Fibroblast of skin of right biceps (primary cell): ENCODE measurements at regions not wholly inside any gene's neighbourhood (a gene's known extent, or its start where the extent isn't known, plus 50 kb on each side); places are given as distances from the start of the nearest gene placed in this dataset.
"Not testable (repeated sequence)": the region's sequence is repeated elsewhere in the genome, so short reads cannot be mapped to it uniquely, and the experiment has no call there.

ENCODE experiments used
- DNase-seq: peaks from one replicate; pipeline ENCODE4 v3.0.0-alpha.2; 2013

DNA sequence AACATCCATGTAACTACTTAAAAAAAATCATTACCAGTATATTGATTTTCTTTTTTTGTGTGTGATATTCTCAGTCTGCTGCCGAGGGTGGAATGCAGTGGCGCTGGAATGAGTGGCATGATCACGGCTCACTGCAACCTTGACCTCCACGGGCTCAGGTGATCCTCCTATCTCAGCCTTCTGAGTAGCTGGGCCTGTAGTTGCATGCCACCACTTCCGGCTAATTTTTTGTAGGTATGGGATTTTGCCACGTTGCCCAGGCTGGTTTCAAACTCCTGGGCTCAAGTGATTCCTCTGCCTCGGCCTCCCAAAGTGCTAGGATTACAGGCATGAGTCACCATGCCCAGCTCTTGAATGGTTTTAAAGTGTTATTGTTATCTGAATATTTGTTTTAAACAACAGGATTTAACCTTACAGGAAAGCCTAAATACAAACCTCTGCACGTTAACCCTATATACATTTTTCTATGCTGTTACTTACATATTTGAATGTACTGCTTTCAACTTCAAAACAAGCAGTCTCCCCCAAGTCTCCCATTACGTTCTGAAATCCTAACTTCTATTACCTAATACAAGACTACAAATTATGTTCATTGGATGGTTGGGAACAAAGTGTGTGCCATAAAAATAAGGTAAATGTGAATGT, 61.7 kb downstream of the KPNA2 start:
- DNase-seq, result no peak

DNA sequence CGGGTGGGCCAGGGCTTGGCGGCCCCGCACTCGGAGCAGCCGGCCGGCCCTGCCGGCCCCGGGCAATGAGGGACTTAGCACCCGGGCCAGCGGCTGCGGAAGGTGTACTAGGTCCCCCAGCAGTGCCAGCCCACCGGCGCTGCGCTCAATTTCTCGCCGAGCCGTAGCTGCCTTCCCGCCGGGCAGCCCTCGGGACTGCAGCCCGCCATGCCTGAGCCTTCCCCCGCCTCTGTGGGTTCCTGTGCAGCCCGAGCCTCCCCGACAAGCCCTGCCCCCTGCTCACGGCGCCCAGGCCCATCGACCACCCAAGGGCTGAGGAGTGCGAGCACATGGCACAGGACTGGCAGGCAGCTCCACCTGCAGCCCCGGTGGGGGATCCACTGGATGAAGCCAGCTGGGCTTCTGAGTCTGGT, 63.8 kb downstream of the KPNA2 start:
- DNase-seq, result not testable (repeated sequence)

- DNase-seq, result no peak
These were observed 64.6 kb downstream of the KPNA2 start for GRCh38 chr17:68100000-68100641.

DNA sequence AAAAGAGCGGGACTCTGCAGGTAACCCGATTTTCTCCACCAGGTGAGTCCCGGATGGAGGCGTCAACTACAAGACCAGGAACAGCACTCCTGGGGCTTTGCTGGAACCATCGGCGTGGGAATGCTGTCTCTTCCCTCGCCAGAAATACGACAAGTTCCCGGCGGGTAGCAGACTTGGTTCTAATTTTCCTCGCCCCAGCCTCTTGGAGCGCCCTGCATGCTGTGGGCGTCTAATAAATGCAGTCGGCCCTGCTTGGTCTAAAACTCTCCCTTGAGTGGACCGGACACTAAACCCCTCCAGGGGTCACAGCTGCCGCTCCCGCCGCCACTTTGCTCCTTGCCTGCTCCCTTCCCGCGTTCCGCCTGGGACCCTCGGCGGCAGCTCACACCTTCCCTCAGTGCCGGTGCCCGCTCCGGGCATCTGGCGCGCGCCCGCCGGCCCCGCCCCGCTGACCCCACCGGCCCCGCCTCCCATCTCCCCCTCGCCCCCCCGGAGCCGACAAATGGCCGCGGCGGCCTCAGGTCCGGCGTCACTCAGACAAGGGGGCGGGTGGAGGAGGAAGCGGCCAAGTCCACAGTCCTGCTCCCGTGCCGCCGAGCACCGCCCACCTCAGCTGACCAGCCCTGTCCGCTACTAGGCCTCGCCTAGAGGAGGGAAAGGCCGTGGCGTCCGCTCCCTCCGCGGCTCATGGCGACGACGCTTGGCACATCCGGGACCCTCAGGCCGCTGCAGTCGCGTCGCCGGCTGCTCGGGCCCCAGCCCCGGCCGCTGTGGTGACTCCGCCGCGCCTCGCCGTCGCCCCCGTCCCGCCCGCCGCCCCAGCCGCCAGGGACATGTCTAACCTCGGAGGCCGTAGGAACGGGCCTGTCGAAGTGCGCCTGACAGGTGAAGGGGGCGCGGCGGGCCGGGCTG, 65.8 kb downstream of the KPNA2 start:
- peak; percentile 80 for DNase-seq

- no peak for DNase-seq
These were observed 66.4 kb downstream of the KPNA2 start for GRCh38 chr17:68101987-68102314.

- DNase-seq, result no peak
These were observed 66.8 kb downstream of the KPNA2 start for GRCh38 chr17:68102318-68102758.

- peak; percentile 12 for DNase-seq
These were observed 67.6 kb downstream of the KPNA2 start for GRCh38 chr17:68103148-68103547.

- DNase-seq, result no peak
These were observed 70.5 kb downstream of the KPNA2 start for GRCh38 chr17:68106085-68106484.

- no peak for DNase-seq
These were observed 71.8 kb downstream of the KPNA2 start for GRCh38 chr17:68107373-68107772.

DNA sequence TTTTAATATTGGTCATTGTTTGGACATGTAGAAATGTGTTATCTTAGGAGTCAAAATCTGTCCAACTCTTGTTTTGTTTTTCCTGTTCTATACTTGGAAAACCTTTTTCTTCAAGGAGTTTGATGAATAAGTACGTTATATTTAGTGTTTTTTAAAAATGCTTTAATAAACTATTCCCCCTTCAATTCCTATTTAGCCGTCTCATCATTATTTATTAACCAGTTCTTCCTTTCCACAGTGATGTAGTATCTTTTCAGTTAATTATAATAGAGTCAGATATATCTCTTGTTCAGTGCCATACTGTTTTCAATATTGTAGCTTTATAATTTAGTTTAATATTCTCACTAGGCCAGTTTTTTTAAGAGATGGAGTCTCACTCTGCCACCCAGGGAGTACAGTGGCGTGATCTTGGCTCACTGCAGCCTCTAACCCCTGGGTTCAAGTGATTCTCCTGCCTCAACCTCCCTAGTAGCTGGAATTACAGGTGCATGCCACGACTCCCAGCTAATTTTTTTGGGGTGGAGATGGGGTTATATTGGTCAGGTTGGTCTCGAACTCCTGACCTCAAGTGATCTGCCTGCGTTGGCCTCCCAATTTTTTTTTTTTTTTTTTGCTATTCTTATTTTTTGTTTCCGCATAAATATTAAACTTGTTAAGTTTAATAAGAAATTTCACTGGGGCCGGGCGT, 72.9 kb downstream of the KPNA2 start:
- no peak for DNase-seq

- not testable (repeated sequence) for DNase-seq
These were observed 73.9 kb downstream of the KPNA2 start for GRCh38 chr17:68109404-68109803.

- DNase-seq, result not testable (repeated sequence)
These were observed 80.7 kb downstream of the KPNA2 start for GRCh38 chr17:68116211-68116610.

DNA sequence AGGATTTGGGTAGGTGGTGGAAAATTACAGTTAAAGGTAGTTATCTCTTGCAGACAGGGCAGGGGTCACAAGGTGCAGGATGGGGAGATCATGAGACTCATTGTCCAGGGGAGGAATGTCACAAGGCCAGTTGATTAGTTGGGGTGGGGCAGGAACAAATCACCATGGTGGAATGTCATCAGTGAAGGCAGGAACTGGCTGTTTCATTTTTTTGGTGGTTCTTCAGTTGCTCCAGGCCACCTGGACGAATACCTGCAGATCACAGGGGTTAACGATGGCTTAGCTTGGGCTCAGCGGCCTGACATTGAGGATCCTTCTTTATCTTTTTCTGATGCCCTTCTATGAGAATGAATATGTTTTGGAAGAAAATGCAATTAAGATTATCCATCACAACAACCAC, 87.1 kb downstream of the KPNA2 start:
- no peak for DNase-seq

DNA sequence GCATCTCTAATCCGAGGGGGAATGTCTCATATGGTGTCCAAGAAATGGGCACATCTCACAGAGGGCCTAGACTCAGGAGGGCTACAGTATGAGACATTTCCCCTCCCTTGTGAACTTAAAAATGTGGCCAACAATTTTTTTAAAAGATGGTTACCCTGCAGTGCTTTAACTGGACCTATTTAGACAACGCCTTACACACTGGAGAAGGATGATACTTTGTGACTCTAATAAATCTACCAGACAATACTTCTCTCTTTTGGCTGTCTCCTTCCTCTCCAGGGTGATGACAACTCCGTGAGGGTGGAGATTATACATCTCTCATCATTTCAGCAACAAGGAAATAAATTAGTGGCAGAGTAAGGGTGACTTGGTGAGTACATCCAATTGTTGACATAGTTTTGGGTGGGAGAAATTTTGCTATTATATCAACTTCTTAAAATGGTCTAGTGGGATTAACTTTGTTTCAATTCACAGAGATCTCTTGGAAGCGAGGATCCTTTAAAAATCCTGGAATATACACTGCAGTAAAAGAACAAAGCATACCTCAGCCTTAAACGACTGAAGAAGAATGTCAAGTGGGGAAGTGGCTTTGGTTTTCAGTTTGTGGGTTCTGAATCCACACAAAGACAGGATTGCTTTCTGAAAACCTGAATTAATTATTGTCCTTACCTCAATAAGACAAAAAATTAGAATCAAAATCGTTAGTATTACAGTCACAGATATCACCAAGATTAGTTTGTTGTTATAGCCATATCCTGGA, 89.8 kb downstream of the KPNA2 start:
- no peak for DNase-seq

GRCh38 chr17:68127914-68128313, 92.4 kb downstream of the KPNA2 start:
- DNase-seq, result no peak

- no peak for DNase-seq
These were observed 95.9 kb downstream of the KPNA2 start for GRCh38 chr17:68131456-68131855.

GRCh38 chr17:68133346-68134045, 98.0 kb downstream of the KPNA2 start:
- no peak for DNase-seq

GRCh38 chr17:68134046-68134637, 98.6 kb downstream of the KPNA2 start:
- DNase-seq, result no peak

GRCh38 chr17:68134731-68135130, 99.2 kb downstream of the KPNA2 start:
- DNase-seq, result no peak

- DNase-seq, result no peak
These were observed 99.8 kb downstream of the KPNA2 start for GRCh38 chr17:68135141-68135887.

GRCh38 chr17:68141050-68141449, 105.5 kb downstream of the KPNA2 start:
- peak; percentile 17 for DNase-seq
